Spleen (tissue), 11 donors: ENCODE measurements at regions not wholly inside any gene's neighbourhood (a gene's known extent, or its start where the extent isn't known, plus 50 kb on each side); places are given as distances from the start of the nearest gene placed in this dataset.

ENCODE experiments used
- DNase-seq: peaks from one replicate; pipeline ENCODE4 v3.0.0-alpha.2; 2020
- H3K27ac ChIP-seq, 8 donors: fragments of 200-600 bp; sonication (generic) in 7 of 8; 1 replicate in 4 of 8; 2 replicates in 4 of 8; pipeline versions ENCODE4 v1.5.0 to v1.8.0; 2016 to 2021; ENCODE audit warnings: inconsistent platforms in 4 of 8, mild to moderate bottlenecking in 4 of 8, moderate library complexity in 1 of 8
- H3K27me3 ChIP-seq, 7 donors: fragments of 200-600 bp; sonication (generic) in 6 of 7; replicated peaks in 1 of 7; 1 replicate in 4 of 7; 2 replicates in 3 of 7; pipeline versions ENCODE4 v1.5.0 to v1.8.0; 2016 to 2021; ENCODE audit warnings: inconsistent platforms in 3 of 7, mild to moderate bottlenecking in 1 of 7
- H3K36me3 ChIP-seq, 6 donors: fragments of 200-600 bp; sonication (generic) in 5 of 6; 1 replicate in 4 of 6; 2 replicates in 2 of 6; pipeline versions ENCODE4 v1.5.0 to v1.8.0; 2016 to 2021; ENCODE audit warnings: inconsistent platforms in 2 of 6
- H3K4me1 ChIP-seq, 6 donors: fragments of 200-600 bp; sonication (generic) in 5 of 6; 1 replicate in 3 of 6; 2 replicates in 3 of 6; pipeline versions ENCODE4 v1.5.0 to v1.8.0; 2016 to 2021; ENCODE audit warnings: inconsistent platforms in 3 of 6
- H3K4me3 ChIP-seq, 8 donors: fragments of 200-600 bp; sonication (generic) in 7 of 8; 1 replicate in 4 of 8; 2 replicates in 4 of 8; pipeline versions ENCODE4 v1.5.0 to v1.8.0; 2016 to 2021; ENCODE audit warnings: inconsistent platforms in 4 of 8, mild to moderate bottlenecking in 4 of 8, moderate library complexity in 2 of 8
- H3K9me3 ChIP-seq, 8 donors: fragments of 200-600 bp; sonication (generic) in 7 of 8; 1 replicate in 4 of 8; 2 replicates in 4 of 8; pipeline versions ENCODE4 v1.5.0 to v1.8.0; 2016 to 2021; ENCODE audit warnings: inconsistent platforms in 4 of 8
- CTCF ChIP-seq, 11 experiments: fragments of 200-600 bp in 7 of 11; fragments of 450-650 bp in 4 of 11; sonication (generic) in 4 of 11; IDR thresholded peaks in 8 of 11; conservative IDR thresholded peaks in 3 of 11; 1 replicate in 7 of 11; 2 replicates in 4 of 11; pipeline versions ENCODE4 v1.4.0 to v1.8.0; 2016 to 2021; ENCODE audit warnings: antibody characterized with exemption in 11 of 11, inconsistent platforms in 4 of 11, mild to moderate bottlenecking in 1 of 11
- POLR2A ChIP-seq, 3 donors: fragments of 450-650 bp; IDR thresholded peaks; one replicate each; pipeline ENCODE4 v1.5.1; 2017; ENCODE audit warnings: antibody characterized with exemption in 3 of 3, mild to moderate bottlenecking in 1 of 3
- POLR2AphosphoS5 ChIP-seq, 3 donors: sonication (generic); formaldehyde crosslinking; IDR thresholded peaks; one replicate each; pipeline ENCODE4 v1.5.1; 2017; ENCODE audit warnings: antibody characterized with exemption in 3 of 3
- WGBS, 5 donors: extraction: QIAGEN DNeasy Blood & Tissue Kit in 3 of 5; methylation state at CpG; one replicate each; pipeline versions ENCODE4 v1.1.5 to v1.1.7; 2013 to 2018; 5-methylcytosine and 5-hydroxymethylcytosine counted together
- intact Hi-C: fragments of 100-400 bp; cut with DNase I; formaldehyde crosslinking; loops from one replicate; pipeline ENCODE4 v1.15.0; 2023; ENCODE audit warnings: low total_unique reads
- donor health status: healthy with polysubstance abuse.
- donor health status: DM: no; HTN: no; CAD: no; lungs with moderate emphysema.
- donor health status: DM: no; HTN: no; CAD: no.
- donor health status: Bipolar disorder and iron deficiency.
- donor health status: healthy.
- donor health status: DM: no; HTN: no; CAD: no.
- donor health status: DM: yes; HTN: yes; CAD: no.

GRCh38 chr18:70640336-70640887 is 351.6 kb downstream of the SOCS6 start:
- intact Hi-C loops: no loop called here
- DNase-seq: no peak
- TF ChIP-seq POLR2AphosphoS5 (IDR thresholded peaks at IDR 0.05) (no peak), POLR2A (IDR thresholded peaks at IDR 0.05) (no peak), CTCF (IDR thresholded peaks at IDR 0.05 in 8 of 11, conservative IDR thresholded peaks at IDR 0.05 in 3 of 11) (no peak)
- no peaks in the 10 kb centered on the region for H3K4me1 ChIP-seq
- no peaks in the 10 kb centered on the region for H3K9me3 ChIP-seq
- H3K36me3 ChIP-seq: no peaks in the 10 kb centered on the region
- 35 to 59% (median 39%) methylated on average over 2 of the region's 2 CpGs for WGBS, 5 donors
- H3K27ac ChIP-seq: no peak overlapping the region
- H3K4me3 ChIP-seq: no peak overlapping the region
- no peaks in the 10 kb centered on the region for H3K27me3 ChIP-seq

- no peak for TF ChIP-seq CTCF (IDR thresholded peaks at IDR 0.05 in 8 of 11, conservative IDR thresholded peaks at IDR 0.05 in 3 of 11)
- TF ChIP-seq POLR2AphosphoS5 (IDR thresholded peaks at IDR 0.05): no peak
- no peak for TF ChIP-seq POLR2A (IDR thresholded peaks at IDR 0.05)
Measured at GRCh38 chr18:70636991-70637390, 348.1 kb downstream of the SOCS6 start.

GRCh38 chr18:70634576-70635147 is 345.8 kb downstream of the SOCS6 start:
- H3K27ac ChIP-seq: no peak overlapping the region
- no peaks in the 10 kb centered on the region for H3K27me3 ChIP-seq
- H3K9me3 ChIP-seq: no peaks in the 10 kb centered on the region
- 74 to 91% (median 79%) methylated on average over 3 of the region's 3 CpGs for WGBS, 5 donors
- TF ChIP-seq POLR2A (IDR thresholded peaks at IDR 0.05) (no peak), CTCF (IDR thresholded peaks at IDR 0.05 in 8 of 11, conservative IDR thresholded peaks at IDR 0.05 in 3 of 11) (no peak)
- no peaks in the 10 kb centered on the region for H3K4me1 ChIP-seq
- H3K4me3 ChIP-seq: no peak overlapping the region
- DNase-seq: no peak
- H3K36me3 ChIP-seq: no peaks in the 10 kb centered on the region
- intact Hi-C loops: no loop called here

More at GRCh38 chr18:70636991-70637390, 348.1 kb downstream of the SOCS6 start:
- Histone ChIP-seq H3K9me3 (no peaks in the 10 kb centered on the region), H3K27me3 (no peaks in the 10 kb centered on the region), H3K36me3 (no peaks in the 10 kb centered on the region), H3K4me3 (no peak overlapping the region), H3K27ac (no peak overlapping the region), H3K4me1 (no peaks in the 10 kb centered on the region)
- WGBS, 5 donors: 82 to 97% (median 89%) methylated on average over 1 of the region's 1 CpG
- DNase-seq: no peak
- intact Hi-C loops: no loop called here

GRCh38 chr18:70627182-70627802 is 338.4 kb downstream of the SOCS6 start:
- peaks cover 0 to 5% (median 0%) of the 10 kb centered on the region in 6 donors for H3K4me1 ChIP-seq
- no peaks in the 10 kb centered on the region for H3K36me3 ChIP-seq
- no peaks in the 10 kb centered on the region for H3K9me3 ChIP-seq
- no peak for DNase-seq
- no peaks in the 10 kb centered on the region for H3K27me3 ChIP-seq
- no peak overlapping the region for H3K27ac ChIP-seq
- 39 to 50% (median 49%) methylated on average over 4 of the region's 4 CpGs for WGBS, 5 donors
- no peak overlapping the region for H3K4me3 ChIP-seq
- intact Hi-C loops: no loop called here
- no peak for TF ChIP-seq POLR2A (IDR thresholded peaks at IDR 0.05)
- TF ChIP-seq CTCF (IDR thresholded peaks at IDR 0.05 in 8 of 11, conservative IDR thresholded peaks at IDR 0.05 in 3 of 11): no peak
- no peak for TF ChIP-seq POLR2AphosphoS5 (IDR thresholded peaks at IDR 0.05)
